NT2/D1 (cell line): ENCODE measurements at regions not wholly inside any gene's neighbourhood (a gene's known extent, or its start where the extent isn't known, plus 50 kb on each side); places are given as distances from the start of the nearest gene placed in this dataset.

Source experiments
- YY1 ChIP-seq: IDR thresholded peaks from 2 replicates; pipeline ENCODE4 v1.6.1; 2011; ENCODE audit not compliant: insufficient read length, insufficient read depth
- ZNF274 ChIP-seq: IDR thresholded peaks from 2 replicates; pipeline ENCODE4 v1.6.1; 2011; ENCODE audit warnings: mild to moderate bottlenecking, low read depth, low read length

GRCh38 chr12:79531518-79531917, 159.2 kb downstream of the PAWR start:
- TF ChIP-seq YY1 = no peak
- no peak for TF ChIP-seq ZNF274
